Muscle of leg (tissue), 3 donors: ENCODE measurements at regions not wholly inside any gene's neighbourhood (a gene's known extent, or its start where the extent isn't known, plus 50 kb on each side); places are given as distances from the start of the nearest gene placed in this dataset.

Source experiments
- DNase-seq: peaks from one replicate; pipeline ENCODE4 v3.0.0; 2013
- H3K27ac ChIP-seq: one replicate; pipeline ENCODE4 v1.5.1; 2013; ENCODE audit warnings: mild to moderate bottlenecking, low read length, control low read depth
- H3K27me3 ChIP-seq: one replicate; pipeline ENCODE4 v1.6.1; 2013; ENCODE audit warnings: low read length; ENCODE audit not compliant: control insufficient read depth, insufficient read depth
- H3K36me3 ChIP-seq: one replicate; pipeline ENCODE4 v1.6.1; 2013; ENCODE audit warnings: low read length; ENCODE audit not compliant: control insufficient read depth, insufficient read depth
- H3K4me1 ChIP-seq: one replicate; pipeline ENCODE4 v1.6.1; 2013; ENCODE audit warnings: low read length; ENCODE audit not compliant: control insufficient read depth, insufficient read depth
- H3K4me3 ChIP-seq: one replicate; pipeline ENCODE4 v1.5.1; 2013; ENCODE audit warnings: low read length, control low read depth
- H3K9me3 ChIP-seq: replicated peaks from 2 replicates; pipeline ENCODE4 v1.6.1; 2013; ENCODE audit warnings: low read depth, low read length; ENCODE audit not compliant: control insufficient read depth
- WGBS: methylation state at CpG from one replicate; pipeline ENCODE4 v1.1.5; 2013; ENCODE audit warnings: missing lambda C conversion rate; ENCODE audit not compliant: insufficient coverage; 5-methylcytosine and 5-hydroxymethylcytosine counted together

DNA sequence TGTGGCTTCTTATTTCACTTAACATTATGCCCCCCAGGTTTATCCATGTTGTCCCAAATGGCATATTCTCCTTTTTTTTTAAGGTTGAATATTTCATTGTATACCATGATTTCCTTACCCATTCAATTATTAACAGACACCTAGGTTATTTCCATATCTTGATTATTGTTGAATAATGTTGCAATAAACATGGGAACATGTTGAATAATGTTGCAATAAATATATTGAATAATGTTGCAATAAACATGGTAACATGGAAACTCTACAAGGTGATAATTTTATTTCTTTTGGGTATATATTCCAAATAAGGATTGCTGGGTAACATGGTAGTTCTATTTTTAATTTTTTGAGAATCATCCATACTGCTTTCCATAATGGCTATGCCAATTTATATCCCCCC lies 648.1 kb downstream of the MMUT start:
- no peak for DNase-seq
- no peaks in the 10 kb centered on the region for H3K36me3 ChIP-seq
- no peaks in the 10 kb centered on the region for H3K27me3 ChIP-seq
- no peak overlapping the region for H3K4me3 ChIP-seq
- H3K9me3 ChIP-seq, result no peaks in the 10 kb centered on the region
- no peak overlapping the region for H3K27ac ChIP-seq
- H3K4me1 ChIP-seq, result no peaks in the 10 kb centered on the region

DNA sequence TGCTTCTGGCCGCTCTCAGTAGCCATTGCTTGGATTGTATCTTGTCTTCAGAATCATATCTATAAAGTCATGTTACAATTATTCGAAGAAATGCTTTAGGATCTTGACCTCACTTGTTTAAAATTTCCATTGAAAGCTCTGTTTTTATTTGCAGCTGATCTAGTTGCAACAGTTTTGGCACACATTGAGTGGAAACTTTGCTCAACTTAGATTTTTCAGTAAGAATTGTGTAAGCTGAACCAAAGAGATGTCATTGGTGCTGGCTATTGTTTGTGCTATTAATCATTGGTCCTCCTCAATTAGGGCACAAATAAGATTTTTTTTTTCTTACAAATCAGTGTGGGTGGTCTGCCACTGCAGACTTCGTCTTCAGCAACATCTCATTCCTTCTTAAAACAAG lies 649.2 kb downstream of the MMUT start:
- Histone ChIP-seq H3K9me3 (no peaks in the 10 kb centered on the region), H3K36me3 (no peaks in the 10 kb centered on the region), H3K4me1 (no peaks in the 10 kb centered on the region), H3K27me3 (no peaks in the 10 kb centered on the region), H3K4me3 (no peak overlapping the region), H3K27ac (no peak overlapping the region)
- peak; percentile 53 for DNase-seq
- WGBS, result 60% methylated on average over 1 of the region's 3 CpGs

DNA sequence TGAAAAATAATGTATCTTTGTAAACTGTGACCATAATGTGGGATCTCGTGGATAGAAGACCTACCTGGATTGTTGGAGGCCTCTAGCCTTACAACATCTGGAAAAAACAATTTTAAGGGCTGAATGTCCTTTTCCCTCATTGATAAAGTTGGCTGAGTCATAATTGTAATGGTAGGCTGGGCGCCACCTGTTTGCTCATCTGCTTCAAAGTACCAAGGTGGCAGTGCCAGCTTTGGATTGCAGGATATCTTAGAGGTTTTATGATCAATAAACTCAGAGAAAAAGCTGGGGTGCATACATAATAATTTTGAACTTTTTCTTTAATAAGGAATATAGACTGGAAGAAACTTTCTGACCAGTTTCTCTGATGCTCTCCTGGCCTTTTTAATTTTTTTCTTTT lies 653.4 kb downstream of the MMUT start:
- H3K9me3 ChIP-seq, result no peaks in the 10 kb centered on the region
- no CpG with 5 or more reads among the region's 2 CpGs for WGBS
- H3K4me1 ChIP-seq, result no peaks in the 10 kb centered on the region
- H3K4me3 ChIP-seq, result no peak overlapping the region
- H3K27me3 ChIP-seq, result no peaks in the 10 kb centered on the region
- H3K36me3 ChIP-seq, result no peaks in the 10 kb centered on the region
- no peak overlapping the region for H3K27ac ChIP-seq
- no peak for DNase-seq

- H3K27me3 ChIP-seq, result no peaks in the 10 kb centered on the region
- H3K36me3 ChIP-seq, result no peaks in the 10 kb centered on the region
- H3K4me1 ChIP-seq, result no peaks in the 10 kb centered on the region
- H3K9me3 ChIP-seq, result no peaks in the 10 kb centered on the region
- H3K4me3 ChIP-seq, result no peak overlapping the region
- WGBS, result no CpG with 5 or more reads among the region's 4 CpGs
- no peak overlapping the region for H3K27ac ChIP-seq
- no peak for DNase-seq
Observed at GRCh38 chr6:48809245-48809644, 653.8 kb downstream of the MMUT start.

DNA sequence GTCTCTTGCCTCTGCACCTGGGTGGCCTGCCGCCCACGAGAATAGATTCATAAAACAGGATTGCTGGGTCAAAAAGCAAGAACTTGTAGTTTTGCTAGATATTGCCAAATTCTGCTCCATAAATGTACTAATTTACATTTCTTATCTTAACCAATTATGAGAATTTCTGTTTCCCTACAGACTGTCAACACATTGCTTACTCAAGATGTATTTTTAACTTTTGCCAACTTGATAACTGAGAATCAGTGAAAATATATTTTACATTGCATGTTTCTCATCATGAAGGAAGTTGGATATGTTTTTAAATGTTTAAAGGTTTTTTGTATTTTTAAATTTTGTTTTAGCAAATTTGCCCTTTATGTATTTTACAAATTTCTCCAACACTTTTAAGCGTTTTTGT lies 664.8 kb downstream of the MMUT start:
- no CpG with 5 or more reads among the region's 3 CpGs for WGBS
- Histone ChIP-seq H3K27me3 (no peaks in the 10 kb centered on the region), H3K4me3 (no peak overlapping the region), H3K9me3 (no peaks in the 10 kb centered on the region), H3K36me3 (no peaks in the 10 kb centered on the region), H3K4me1 (no peaks in the 10 kb centered on the region), H3K27ac (no peak overlapping the region)
- no peak for DNase-seq

DNA sequence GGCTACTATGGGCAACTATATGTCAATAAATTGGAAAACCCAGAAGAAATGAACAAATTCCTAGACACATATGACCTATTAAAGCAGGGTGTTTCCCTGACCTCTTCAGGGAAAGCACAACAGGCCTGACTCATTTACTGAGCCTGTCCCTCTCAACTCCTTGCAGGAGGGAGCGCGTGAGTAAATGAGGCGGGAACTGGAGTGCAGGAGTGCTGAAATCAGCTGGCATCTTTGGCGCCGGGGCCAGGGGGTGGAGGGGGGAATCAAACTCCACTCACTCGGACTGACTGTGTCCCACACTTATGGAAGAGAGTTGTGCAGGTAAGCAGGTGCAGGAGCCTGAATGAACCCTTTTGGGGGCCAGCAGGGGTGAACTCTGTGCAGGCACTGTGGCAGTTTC lies 671.2 kb upstream of the PTCHD4 start:
- Histone ChIP-seq H3K36me3 (no peaks in the 10 kb centered on the region), H3K4me1 (no peaks in the 10 kb centered on the region), H3K4me3 (no peak overlapping the region), H3K27me3 (no peaks in the 10 kb centered on the region), H3K27ac (no peak overlapping the region), H3K9me3 (no peaks in the 10 kb centered on the region)
- WGBS, result 73% methylated on average over 6 of the region's 6 CpGs
- no peak for DNase-seq

GRCh38 chr6:48777411-48777810 lies 666.4 kb upstream of the PTCHD4 start:
- Histone ChIP-seq H3K36me3 (no peaks in the 10 kb centered on the region), H3K9me3 (no peaks in the 10 kb centered on the region), H3K4me3 (no peak overlapping the region), H3K4me1 (no peaks in the 10 kb centered on the region), H3K27me3 (no peaks in the 10 kb centered on the region), H3K27ac (no peak overlapping the region)
- no peak for DNase-seq
- no CpG with 5 or more reads among the region's 3 CpGs for WGBS

- no peak for DNase-seq
- H3K4me3 ChIP-seq, result no peak overlapping the region
- H3K27ac ChIP-seq, result no peak overlapping the region
- H3K27me3 ChIP-seq, result no peaks in the 10 kb centered on the region
- no CpG with 5 or more reads among the region's 3 CpGs for WGBS
- H3K4me1 ChIP-seq, result no peaks in the 10 kb centered on the region
- no peaks in the 10 kb centered on the region for H3K36me3 ChIP-seq
- no peaks in the 10 kb centered on the region for H3K9me3 ChIP-seq
Observed at GRCh38 chr6:48775157-48775556, 664.2 kb upstream of the PTCHD4 start.

DNA sequence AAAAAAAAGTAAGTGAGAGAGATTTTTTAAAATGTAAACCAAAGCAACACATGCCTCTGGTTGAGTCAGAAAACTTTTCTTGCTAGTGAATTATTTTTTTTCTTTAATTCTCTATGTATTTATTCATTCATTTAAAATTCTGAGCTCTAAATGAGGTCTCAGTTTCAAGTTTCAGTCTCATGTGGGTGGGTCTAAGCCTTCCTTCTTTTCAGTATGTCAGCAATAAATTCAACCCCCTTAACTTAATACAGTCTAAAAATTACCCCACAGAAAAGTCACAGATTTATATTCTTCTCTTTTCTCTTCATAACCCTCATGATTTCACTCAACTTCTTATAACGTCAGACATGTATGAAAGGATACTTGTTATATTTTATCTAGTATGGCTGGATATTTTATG lies 663.3 kb upstream of the PTCHD4 start:
- no peak for DNase-seq
- H3K27ac ChIP-seq, result no peak overlapping the region
- no CpG with 5 or more reads among the region's 1 CpG for WGBS

DNA sequence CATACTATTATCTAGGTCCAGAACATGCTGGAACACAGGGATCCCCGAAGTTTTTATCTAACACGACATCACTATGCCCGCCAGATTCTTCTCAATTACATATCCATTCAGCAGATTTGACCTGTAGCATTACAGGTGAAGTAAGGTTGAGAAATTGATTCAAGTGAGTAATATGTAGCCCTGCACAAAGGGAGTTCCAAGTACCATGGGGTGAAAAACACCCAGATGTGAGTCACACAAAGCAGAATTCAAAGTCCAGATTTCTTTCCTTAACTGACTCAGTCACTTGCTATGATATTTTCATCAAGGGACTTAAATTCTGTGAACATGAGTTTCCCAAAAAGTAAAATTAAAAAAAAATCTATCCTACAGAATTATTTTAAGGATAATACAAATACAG lies 655.4 kb upstream of the PTCHD4 start:
- no peaks in the 10 kb centered on the region for H3K27me3 ChIP-seq
- no peaks in the 10 kb centered on the region for H3K36me3 ChIP-seq
- no peak for DNase-seq
- WGBS, result no CpG with 5 or more reads among the region's 3 CpGs
- no peak overlapping the region for H3K27ac ChIP-seq
- H3K9me3 ChIP-seq, result no peaks in the 10 kb centered on the region
- H3K4me3 ChIP-seq, result no peak overlapping the region
- no peaks in the 10 kb centered on the region for H3K4me1 ChIP-seq

More for the DNA sequence above, 663.3 kb upstream of the PTCHD4 start:
- Histone ChIP-seq H3K27me3 (no peaks in the 10 kb centered on the region), H3K9me3 (no peaks in the 10 kb centered on the region), H3K4me3 (no peak overlapping the region), H3K4me1 (no peaks in the 10 kb centered on the region), H3K36me3 (no peaks in the 10 kb centered on the region)

GRCh38 chr6:48765352-48765961 lies 654.5 kb upstream of the PTCHD4 start:
- H3K4me3 ChIP-seq, result no peak overlapping the region
- no peak overlapping the region for H3K27ac ChIP-seq
- DNase-seq, result peak; percentile 59
- H3K27me3 ChIP-seq, result no peaks in the 10 kb centered on the region
- H3K9me3 ChIP-seq, result no peaks in the 10 kb centered on the region
- no peaks in the 10 kb centered on the region for H3K36me3 ChIP-seq
- no CpG with 5 or more reads among the region's 7 CpGs for WGBS
- no peaks in the 10 kb centered on the region for H3K4me1 ChIP-seq
